ENCODE measurements at regions not wholly inside any gene's neighbourhood (a gene's known extent, or its start where the extent isn't known, plus 50 kb on each side); places are given as distances from the start of the nearest gene placed in this dataset.
"Not testable (repeated sequence)": the region's sequence is repeated elsewhere in the genome, so short reads cannot be mapped to it uniquely, and the experiment has no call there.

DNA sequence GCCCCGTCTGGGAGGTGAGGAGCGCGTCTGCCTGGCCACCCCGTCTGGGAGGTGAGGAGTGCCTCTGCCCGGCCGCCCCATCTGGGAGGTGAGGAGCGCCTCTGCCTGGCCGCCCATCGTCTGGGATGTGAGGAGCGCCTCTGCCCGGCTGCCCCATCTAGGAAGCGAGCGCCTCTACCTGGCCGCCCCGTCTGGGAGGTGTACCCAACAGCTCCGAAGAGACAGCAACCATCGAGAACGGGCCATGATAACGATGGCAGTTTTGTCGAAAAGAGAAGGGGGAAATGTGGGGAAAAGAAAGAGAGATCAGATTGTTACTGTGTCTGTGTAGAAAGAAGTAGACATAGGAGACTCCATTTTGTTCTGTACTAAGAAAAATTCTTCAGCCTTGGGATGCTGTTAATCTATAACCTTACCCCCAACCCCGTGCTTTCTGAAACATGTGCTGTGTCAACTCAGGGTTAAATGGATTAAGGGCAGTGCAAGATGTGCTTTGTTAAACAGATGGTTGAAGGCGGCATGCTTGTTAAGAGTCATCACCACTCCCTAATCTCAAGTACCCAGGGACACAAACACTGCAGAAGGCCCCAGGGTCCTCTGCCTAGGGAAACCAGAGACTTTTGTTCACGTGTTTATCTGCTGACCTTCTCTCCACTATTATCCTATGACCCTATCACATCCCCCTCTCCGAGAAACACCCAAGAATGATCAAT is 137.0 kb upstream of the PALMD start:
- not testable (repeated sequence) for H3K4me3 ChIP-seq (ENCODE audit: low read length in 2 of 2)

DNA sequence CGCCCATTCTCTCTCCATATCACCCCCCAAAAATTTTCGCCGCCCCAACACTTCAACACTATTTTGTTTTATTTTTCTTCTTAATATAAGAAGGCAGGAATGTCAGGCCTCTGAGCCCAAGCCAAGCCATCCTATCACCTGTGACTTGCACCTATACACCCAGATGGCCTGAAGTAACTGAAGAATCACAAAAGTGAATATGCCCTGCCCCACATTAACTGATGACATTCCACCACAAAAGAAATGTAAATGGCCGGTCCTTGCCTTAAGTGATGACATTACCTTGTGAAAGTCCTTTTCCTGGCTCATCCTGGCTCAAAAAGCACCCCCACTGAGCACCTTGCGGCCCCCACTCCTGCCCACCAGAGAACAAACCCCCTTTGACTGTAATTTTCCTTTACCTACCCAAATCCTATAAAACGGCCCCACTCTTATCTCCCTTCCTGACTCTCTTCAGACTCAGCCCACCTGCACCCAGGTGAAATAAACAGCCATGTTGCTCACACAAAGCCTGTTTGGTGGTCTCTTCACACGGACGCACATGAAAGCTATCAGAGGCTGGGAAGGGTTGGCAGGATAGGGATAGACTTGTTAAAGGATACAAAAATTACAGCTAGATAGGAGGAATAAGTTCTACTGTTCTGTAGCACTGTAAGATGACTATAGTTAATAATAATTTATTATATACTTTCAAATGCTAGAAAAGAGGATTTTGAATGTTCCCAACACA is 130.9 kb upstream of the PALMD start:
- no CpG with 5 or more reads among the region's 8 CpGs for WGBS, 2 donors (ENCODE audit: extremely low coverage in 2 of 2, insufficient read length in 2 of 2, insufficient replicate concordance in 1 of 2)
- not testable (repeated sequence) for H2BK15ac ChIP-seq (ENCODE audit: low read length); H3K36me3 ChIP-seq (replicated peaks in 1 of 2; ENCODE audit: control insufficient read depth in 2 of 2, insufficient read depth in 2 of 2, low read length in 2 of 2); H3K27me3 ChIP-seq (ENCODE audit: control insufficient read depth in 3 of 3, insufficient read depth in 3 of 3, low read depth in 1 of 3, low read length in 3 of 3); H3K27ac ChIP-seq (replicated peaks; ENCODE audit: low read length); H3K9me3 ChIP-seq (replicated peaks in 1 of 2; ENCODE audit: control insufficient read depth in 2 of 2, insufficient read depth in 1 of 2, low read depth in 1 of 2, low read length in 2 of 2); H3K4me1 ChIP-seq (ENCODE audit: control insufficient read depth in 2 of 2, insufficient read depth in 1 of 2, low read depth in 1 of 2, low read length in 2 of 2); H3K79me1 ChIP-seq (ENCODE audit: low read depth, low read length); H3K23ac ChIP-seq (ENCODE audit: low read depth, low read length, poor library complexity); H2BK12ac ChIP-seq (ENCODE audit: low read length); DNase-seq (ENCODE audit: low spot score); H4K8ac ChIP-seq (ENCODE audit: low read depth, low read length); H3K4me2 ChIP-seq (ENCODE audit: insufficient read depth, low read length, poor library complexity, severe bottlenecking); H2AFZ ChIP-seq (ENCODE audit: low read length); H3K4ac ChIP-seq (ENCODE audit: low read length); H2BK5ac ChIP-seq (ENCODE audit: low read length); H3K9ac ChIP-seq (ENCODE audit: low read depth, low read length, poor library complexity); H3K4me3 ChIP-seq (ENCODE audit: low read length in 2 of 2); H2AK5ac ChIP-seq (ENCODE audit: low read depth, low read length); H4K91ac ChIP-seq (ENCODE audit: low read depth, low read length, poor library complexity); H2BK120ac ChIP-seq (ENCODE audit: low read depth, low read length); H3K18ac ChIP-seq (ENCODE audit: low read length); H3K14ac ChIP-seq (ENCODE audit: low read length)

More for the DNA sequence above, 137.0 kb upstream of the PALMD start:
- not testable (repeated sequence) for H4K91ac ChIP-seq (ENCODE audit: low read depth, low read length, poor library complexity); H2BK120ac ChIP-seq (ENCODE audit: low read depth, low read length); H3K4me1 ChIP-seq (ENCODE audit: control insufficient read depth in 2 of 2, insufficient read depth in 1 of 2, low read depth in 1 of 2, low read length in 2 of 2); H2BK12ac ChIP-seq (ENCODE audit: low read length); H3K4me2 ChIP-seq (ENCODE audit: insufficient read depth, low read length, poor library complexity, severe bottlenecking); H3K9me3 ChIP-seq (replicated peaks in 1 of 2; ENCODE audit: control insufficient read depth in 2 of 2, insufficient read depth in 1 of 2, low read depth in 1 of 2, low read length in 2 of 2); H3K27ac ChIP-seq (replicated peaks; ENCODE audit: low read length); H3K36me3 ChIP-seq (replicated peaks in 1 of 2; ENCODE audit: control insufficient read depth in 2 of 2, insufficient read depth in 2 of 2, low read length in 2 of 2); H3K14ac ChIP-seq (ENCODE audit: low read length); H2AFZ ChIP-seq (ENCODE audit: low read length); H4K8ac ChIP-seq (ENCODE audit: low read depth, low read length); H3K27me3 ChIP-seq (ENCODE audit: control insufficient read depth in 3 of 3, insufficient read depth in 3 of 3, low read depth in 1 of 3, low read length in 3 of 3); H3K4ac ChIP-seq (ENCODE audit: low read length); H3K79me1 ChIP-seq (ENCODE audit: low read depth, low read length); H3K23ac ChIP-seq (ENCODE audit: low read depth, low read length, poor library complexity); H3K9ac ChIP-seq (ENCODE audit: low read depth, low read length, poor library complexity); H2BK5ac ChIP-seq (ENCODE audit: low read length); H2AK5ac ChIP-seq (ENCODE audit: low read depth, low read length); H3K18ac ChIP-seq (ENCODE audit: low read length); H2BK15ac ChIP-seq (ENCODE audit: low read length); DNase-seq (ENCODE audit: low spot score)
- WGBS, 2 donors (ENCODE audit: extremely low coverage in 2 of 2, insufficient read length in 2 of 2, insufficient replicate concordance in 1 of 2): no CpG with 5 or more reads among the region's 24 CpGs

DNA sequence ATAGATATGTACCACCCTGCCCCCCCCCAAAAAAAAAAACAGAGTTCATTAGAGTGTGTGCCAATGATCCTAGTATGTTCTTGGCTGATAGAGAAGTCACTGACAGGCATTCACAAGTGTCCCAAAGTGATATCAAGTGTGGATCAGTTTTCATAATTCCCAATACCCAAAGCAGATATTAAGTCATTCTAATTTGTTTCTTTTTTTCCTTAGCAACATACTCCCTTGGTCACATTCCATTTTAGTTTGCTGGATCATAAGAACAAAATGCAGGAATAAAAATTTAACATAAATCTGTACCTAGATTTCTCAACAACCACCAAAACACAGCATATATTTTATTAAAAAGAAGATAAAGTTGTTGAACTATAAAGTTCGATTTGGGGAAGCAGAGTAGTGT is 129.8 kb upstream of the PALMD start:
- no peak overlapping the region for H3K27ac ChIP-seq (replicated peaks; ENCODE audit: low read length)
- H2BK15ac ChIP-seq (ENCODE audit: low read length): no peak overlapping the region
- H2BK120ac ChIP-seq (ENCODE audit: low read depth, low read length): no peak overlapping the region
- no peaks in the 10 kb centered on the region for H3K27me3 ChIP-seq (ENCODE audit: control insufficient read depth in 3 of 3, insufficient read depth in 3 of 3, low read depth in 1 of 3, low read length in 3 of 3)
- H4K91ac ChIP-seq (ENCODE audit: low read depth, low read length, poor library complexity): no peak overlapping the region
- no peaks in the 10 kb centered on the region for H3K36me3 ChIP-seq (replicated peaks in 1 of 2; ENCODE audit: control insufficient read depth in 2 of 2, insufficient read depth in 2 of 2, low read length in 2 of 2)
- no peaks in the 10 kb centered on the region for H3K4me1 ChIP-seq (ENCODE audit: control insufficient read depth in 2 of 2, insufficient read depth in 1 of 2, low read depth in 1 of 2, low read length in 2 of 2)
- H2BK12ac ChIP-seq (ENCODE audit: low read length): no peak overlapping the region
- H3K79me1 ChIP-seq (ENCODE audit: low read depth, low read length): no peaks in the 10 kb centered on the region
- H3K9ac ChIP-seq (ENCODE audit: low read depth, low read length, poor library complexity): no peak overlapping the region
- H3K4me3 ChIP-seq (ENCODE audit: low read length in 2 of 2): no peak overlapping the region
- no peak overlapping the region for H2AK5ac ChIP-seq (ENCODE audit: low read depth, low read length)
- no peak overlapping the region for H2BK5ac ChIP-seq (ENCODE audit: low read length)
- DNase-seq (ENCODE audit: low spot score): no peak
- H3K9me3 ChIP-seq (replicated peaks in 1 of 2; ENCODE audit: control insufficient read depth in 2 of 2, insufficient read depth in 1 of 2, low read depth in 1 of 2, low read length in 2 of 2): no peaks in the 10 kb centered on the region
- H2AFZ ChIP-seq (ENCODE audit: low read length): no peak overlapping the region
- H3K14ac ChIP-seq (ENCODE audit: low read length): no peak overlapping the region
- WGBS, 2 donors (ENCODE audit: extremely low coverage in 2 of 2, insufficient read length in 2 of 2, insufficient replicate concordance in 1 of 2): no CpG with 5 or more reads among the region's 1 CpG
- H3K23ac ChIP-seq (ENCODE audit: low read depth, low read length, poor library complexity): no peak overlapping the region
- H3K18ac ChIP-seq (ENCODE audit: low read length): no peak overlapping the region
- H3K4ac ChIP-seq (ENCODE audit: low read length): no peak overlapping the region
- no peak overlapping the region for H4K8ac ChIP-seq (ENCODE audit: low read depth, low read length)
- H3K4me2 ChIP-seq (ENCODE audit: insufficient read depth, low read length, poor library complexity, severe bottlenecking): no peak overlapping the region

DNA sequence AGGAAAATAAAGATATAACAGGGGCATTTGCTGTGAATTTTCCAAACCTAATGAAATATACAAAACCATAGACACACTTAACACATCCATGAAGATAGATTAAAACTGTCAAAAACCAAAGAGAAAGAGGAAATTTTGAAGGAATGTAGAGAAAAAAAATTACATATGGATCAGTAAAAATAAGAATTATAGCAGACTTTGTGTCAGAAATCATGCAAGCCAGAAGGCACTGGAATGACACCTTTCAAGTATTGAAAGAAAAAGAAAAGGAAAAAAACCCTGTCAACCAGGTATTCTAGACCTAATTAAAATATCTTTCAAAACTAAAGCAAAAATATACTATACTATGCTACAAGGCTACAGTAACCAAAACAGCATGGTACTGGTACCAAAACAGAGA is 125.8 kb upstream of the PALMD start:
- Histone ChIP-seq H2BK15ac (ENCODE audit: low read length) (no peak overlapping the region), H3K4me1 (ENCODE audit: control insufficient read depth in 2 of 2, insufficient read depth in 1 of 2, low read depth in 1 of 2, low read length in 2 of 2) (no peaks in the 10 kb centered on the region), H3K4ac (ENCODE audit: low read length) (no peak overlapping the region), H3K36me3 (replicated peaks in 1 of 2; ENCODE audit: control insufficient read depth in 2 of 2, insufficient read depth in 2 of 2, low read length in 2 of 2) (no peaks in the 10 kb centered on the region), H3K9ac (ENCODE audit: low read depth, low read length, poor library complexity) (no peak overlapping the region), H4K91ac (ENCODE audit: low read depth, low read length, poor library complexity) (no peak overlapping the region), H2AFZ (ENCODE audit: low read length) (no peak overlapping the region), H2BK12ac (ENCODE audit: low read length) (no peak overlapping the region), H3K23ac (ENCODE audit: low read depth, low read length, poor library complexity) (no peak overlapping the region), H4K8ac (ENCODE audit: low read depth, low read length) (no peak overlapping the region), H2BK120ac (ENCODE audit: low read depth, low read length) (no peak overlapping the region), H3K18ac (ENCODE audit: low read length) (no peak overlapping the region), H2BK5ac (ENCODE audit: low read length) (no peak overlapping the region), H3K9me3 (replicated peaks in 1 of 2; ENCODE audit: control insufficient read depth in 2 of 2, insufficient read depth in 1 of 2, low read depth in 1 of 2, low read length in 2 of 2) (no peaks in the 10 kb centered on the region), H3K27me3 (ENCODE audit: control insufficient read depth in 3 of 3, insufficient read depth in 3 of 3, low read depth in 1 of 3, low read length in 3 of 3) (no peaks in the 10 kb centered on the region), H3K14ac (ENCODE audit: low read length) (no peak overlapping the region), H3K4me3 (ENCODE audit: low read length in 2 of 2) (no peak overlapping the region), H3K27ac (replicated peaks; ENCODE audit: low read length) (no peak overlapping the region), H3K79me1 (ENCODE audit: low read depth, low read length) (no peaks in the 10 kb centered on the region), H2AK5ac (ENCODE audit: low read depth, low read length) (no peak overlapping the region), H3K4me2 (ENCODE audit: insufficient read depth, low read length, poor library complexity, severe bottlenecking) (no peak overlapping the region)
- no peak for DNase-seq (ENCODE audit: low spot score)

Data from neuronal stem cell (in vitro differentiated cells).